ENCODE measurements at regions not wholly inside any gene's neighbourhood (a gene's known extent, or its start where the extent isn't known, plus 50 kb on each side); places are given as distances from the start of the nearest gene placed in this dataset.

DNA sequence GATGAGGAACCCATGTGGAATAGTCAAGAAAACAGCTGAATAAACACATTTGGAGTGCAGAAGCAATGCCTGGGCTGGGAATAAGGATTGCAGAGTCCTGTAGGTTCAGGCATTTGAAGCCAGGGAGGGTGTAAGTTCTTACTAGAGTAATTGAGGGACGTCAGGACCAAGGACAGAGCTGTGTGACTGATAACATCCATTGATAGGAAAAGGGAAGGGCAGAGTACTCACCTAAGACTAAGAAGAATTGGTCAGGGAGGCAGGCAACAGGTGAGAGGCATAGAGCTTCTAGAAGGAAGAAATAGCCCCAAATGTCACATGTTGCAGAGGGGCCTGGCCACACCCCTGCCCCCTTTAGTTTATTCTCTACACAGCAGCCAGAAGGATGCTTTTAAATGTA, 79.8 kb upstream of the TMEM132E start:
- no peaks in the 10 kb centered on the region for H4K20me1 ChIP-seq (ENCODE audit: low read length)
- H3K4me2 ChIP-seq (ENCODE audit: low read length), result no peak overlapping the region
- H3K9me3 ChIP-seq (ENCODE audit: low read length), result no peaks in the 10 kb centered on the region
- no peak overlapping the region for H3K9ac ChIP-seq (ENCODE audit: low read length)
- DNase-seq (peak; percentile 19), ATAC-seq (no peak)
- H2AFZ ChIP-seq (ENCODE audit: low read length), result no peak overlapping the region
- BruUV-seq (replicated peaks), result no TSS peak
- ChIA-PET CTCF (no interaction called here), POLR2A (ENCODE audit: unreplicated experiment) (no interaction called here)
- H3K36me3 ChIP-seq (ENCODE audit: low read depth, low read length), result no peaks in the 10 kb centered on the region
- intact Hi-C loops (cut with micrococcal nuclease), result no loop called here
- no peak for TF ChIP-seq EZH2 (IDR thresholded peaks at IDR 0.05; ENCODE audit: low read length, unreplicated experiment)
- TF ChIP-seq, protein P1, sequence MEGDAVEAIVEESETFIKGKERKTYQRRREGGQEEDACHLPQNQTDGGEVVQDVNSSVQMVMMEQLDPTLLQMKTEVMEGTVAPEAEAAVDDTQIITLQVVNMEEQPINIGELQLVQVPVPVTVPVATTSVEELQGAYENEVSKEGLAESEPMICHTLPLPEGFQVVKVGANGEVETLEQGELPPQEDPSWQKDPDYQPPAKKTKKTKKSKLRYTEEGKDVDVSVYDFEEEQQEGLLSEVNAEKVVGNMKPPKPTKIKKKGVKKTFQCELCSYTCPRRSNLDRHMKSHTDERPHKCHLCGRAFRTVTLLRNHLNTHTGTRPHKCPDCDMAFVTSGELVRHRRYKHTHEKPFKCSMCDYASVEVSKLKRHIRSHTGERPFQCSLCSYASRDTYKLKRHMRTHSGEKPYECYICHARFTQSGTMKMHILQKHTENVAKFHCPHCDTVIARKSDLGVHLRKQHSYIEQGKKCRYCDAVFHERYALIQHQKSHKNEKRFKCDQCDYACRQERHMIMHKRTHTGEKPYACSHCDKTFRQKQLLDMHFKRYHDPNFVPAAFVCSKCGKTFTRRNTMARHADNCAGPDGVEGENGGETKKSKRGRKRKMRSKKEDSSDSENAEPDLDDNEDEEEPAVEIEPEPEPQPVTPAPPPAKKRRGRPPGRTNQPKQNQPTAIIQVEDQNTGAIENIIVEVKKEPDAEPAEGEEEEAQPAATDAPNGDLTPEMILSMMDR (conservative IDR thresholded peaks at IDR 0.05; ENCODE audit: low read depth, low read length), result no peak
- TF ChIP-seq EZH2phosphoT487 (IDR thresholded peaks at IDR 0.05; ENCODE audit: borderline replicate concordance, low read length), result no peak
- no peaks in the 10 kb centered on the region for H3F3A ChIP-seq (ENCODE audit: low read length, unreplicated experiment)
- H3K4me1 ChIP-seq (ENCODE audit: insufficient read depth, low read length), result no peaks in the 10 kb centered on the region
- no peaks in the 10 kb centered on the region for H3K79me2 ChIP-seq (ENCODE audit: low read length)
- H3K27ac ChIP-seq (ENCODE audit: low read length), result no peak overlapping the region
- no peak overlapping the region for H3K4me3 ChIP-seq (ENCODE audit: low read length)
- no peaks in the 10 kb centered on the region for H3K27me3 ChIP-seq (ENCODE audit: low read length)
- no peaks in the 10 kb centered on the region for H3K9me2 ChIP-seq (replicated peaks; ENCODE audit: low read length)

GRCh38 chr17:34493917-34494316, 85.5 kb upstream of the TMEM132E start:
- no peaks in the 10 kb centered on the region for H3K9me2 ChIP-seq (replicated peaks; ENCODE audit: low read length)
- H3K27me3 ChIP-seq (ENCODE audit: low read length), result no peaks in the 10 kb centered on the region; the same call in 1 of the 2 replicates
- H3K27ac ChIP-seq (ENCODE audit: low read length), result no peak overlapping the region
- no peaks in the 10 kb centered on the region for H4K20me1 ChIP-seq (ENCODE audit: low read length)
- intact Hi-C loops (cut with micrococcal nuclease), result no loop called here
- ATAC-seq (no peak), DNase-seq (no peak)
- H3F3A ChIP-seq (ENCODE audit: low read length, unreplicated experiment), result no peaks in the 10 kb centered on the region
- no peak overlapping the region for H2AFZ ChIP-seq (ENCODE audit: low read length)
- BruUV-seq (replicated peaks), result no TSS peak
- no peaks in the 10 kb centered on the region for H3K79me2 ChIP-seq (ENCODE audit: low read length)
- H3K4me1 ChIP-seq (ENCODE audit: insufficient read depth, low read length), result no peaks in the 10 kb centered on the region
- ChIA-PET CTCF (no interaction called here), POLR2A (ENCODE audit: unreplicated experiment) (no interaction called here)
- H3K36me3 ChIP-seq (ENCODE audit: low read depth, low read length), result no peaks in the 10 kb centered on the region
- no peaks in the 10 kb centered on the region for H3K9me3 ChIP-seq (ENCODE audit: low read length)
- TF ChIP-seq EZH2 (IDR thresholded peaks at IDR 0.05; ENCODE audit: low read length, unreplicated experiment), result no peak
- TF ChIP-seq EZH2phosphoT487 (IDR thresholded peaks at IDR 0.05; ENCODE audit: borderline replicate concordance, low read length), result no peak
- TF ChIP-seq, protein P1 (conservative IDR thresholded peaks at IDR 0.05; ENCODE audit: low read depth, low read length), result no peak
- no peak overlapping the region for H3K9ac ChIP-seq (ENCODE audit: low read length)
- H3K4me2 ChIP-seq (ENCODE audit: low read length), result no peak overlapping the region
- no peak overlapping the region for H3K4me3 ChIP-seq (ENCODE audit: low read length)

GRCh38 chr17:34487626-34488025, 91.8 kb upstream of the TMEM132E start:
- ChIA-PET POLR2A (ENCODE audit: unreplicated experiment) (no interaction called here), CTCF (no interaction called here)
- no TSS peak for BruUV-seq (replicated peaks)
- no peaks in the 10 kb centered on the region for H3K4me1 ChIP-seq (ENCODE audit: insufficient read depth, low read length)
- no peak overlapping the region for H3K4me3 ChIP-seq (ENCODE audit: low read length)
- ATAC-seq (no peak), DNase-seq (no peak)
- H2AFZ ChIP-seq (ENCODE audit: low read length), result no peak overlapping the region
- H3K36me3 ChIP-seq (ENCODE audit: low read depth, low read length), result no peaks in the 10 kb centered on the region
- H3K9me3 ChIP-seq (ENCODE audit: low read length), result no peaks in the 10 kb centered on the region
- H3K27me3 ChIP-seq (ENCODE audit: low read length), result no peaks in the 10 kb centered on the region
- no peaks in the 10 kb centered on the region for H4K20me1 ChIP-seq (ENCODE audit: low read length)
- H3K9ac ChIP-seq (ENCODE audit: low read length), result no peak overlapping the region
- H3K79me2 ChIP-seq (ENCODE audit: low read length), result no peaks in the 10 kb centered on the region
- TF ChIP-seq EZH2 (IDR thresholded peaks at IDR 0.05; ENCODE audit: low read length, unreplicated experiment) (no peak), EZH2phosphoT487 (IDR thresholded peaks at IDR 0.05; ENCODE audit: borderline replicate concordance, low read length) (no peak)
- TF ChIP-seq, protein P1 (conservative IDR thresholded peaks at IDR 0.05; ENCODE audit: low read depth, low read length), result no peak
- H3K9me2 ChIP-seq (replicated peaks; ENCODE audit: low read length), result no peaks in the 10 kb centered on the region
- no peaks in the 10 kb centered on the region for H3F3A ChIP-seq (ENCODE audit: low read length, unreplicated experiment)
- intact Hi-C loops (cut with micrococcal nuclease), result no loop called here
- H3K27ac ChIP-seq (ENCODE audit: low read length), result no peak overlapping the region
- H3K4me2 ChIP-seq (ENCODE audit: low read length), result no peak overlapping the region

Data from PC-3 (cell line).